Cardiac septum (tissue), 1 donor: ENCODE measurements at regions not wholly inside any gene's neighbourhood (a gene's known extent, or its start where the extent isn't known, plus 50 kb on each side); places are given as distances from the start of the nearest gene placed in this dataset.
A peak's percentile ranks its signal among the peaks of the same experiment; 100 is the strongest.
"Not testable (repeated sequence)": the region's sequence is repeated elsewhere in the genome, so short reads cannot be mapped to it uniquely, and the experiment has no call there.

Source experiments
- DNase-seq: peaks from one replicate; pipeline ENCODE4 v3.0.0-alpha.2; 2020; ENCODE audit warnings: low spot score
- intact Hi-C: fragments of 100-400 bp; cut with DNase I; formaldehyde crosslinking; loops from one replicate; pipeline ENCODE4 v1.14.0; 2022
- donor health status: DM: no; HTN: no; CAD: no.

GRCh38 chr4:131724847-131725246 lies 1424.2 kb upstream of the PCDH10 start:
- peak; percentile 84 for DNase-seq

GRCh38 chr4:131725521-131725920 lies 1423.6 kb upstream of the PCDH10 start:
- DNase-seq, intact Hi-C loops: not testable (repeated sequence)

More at GRCh38 chr4:131724847-131725246, 1424.2 kb upstream of the PCDH10 start:
- intact Hi-C loops, result not testable (repeated sequence)

- DNase-seq, intact Hi-C loops: not testable (repeated sequence)
Observed at GRCh38 chr4:131726940-131727339, 1422.2 kb upstream of the PCDH10 start.

DNA sequence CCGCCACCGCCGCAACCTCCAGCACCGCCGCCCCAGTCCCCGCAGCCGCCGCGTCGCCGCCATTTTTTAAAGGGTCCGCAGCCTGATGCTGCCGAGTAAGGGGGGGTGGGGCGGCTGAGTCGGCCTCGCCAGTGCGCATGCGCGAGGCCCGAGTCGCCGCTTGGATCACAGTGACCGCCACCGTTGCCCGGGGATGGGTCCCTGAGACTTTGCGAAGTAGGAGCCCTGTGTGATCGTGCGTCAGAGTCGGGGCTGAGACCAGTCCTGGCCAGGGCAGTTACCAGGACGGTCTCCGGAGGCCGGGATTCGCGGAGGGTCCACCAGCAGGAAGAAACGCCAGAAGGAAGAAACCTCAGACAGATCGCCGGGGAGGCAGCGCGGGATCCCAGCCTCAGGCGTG lies 1421.7 kb upstream of the PCDH10 start:
- DNase-seq, intact Hi-C loops: not testable (repeated sequence)

GRCh38 chr4:131729205-131729604 lies 1419.9 kb upstream of the PCDH10 start:
- intact Hi-C loops, result not testable (repeated sequence)

DNA sequence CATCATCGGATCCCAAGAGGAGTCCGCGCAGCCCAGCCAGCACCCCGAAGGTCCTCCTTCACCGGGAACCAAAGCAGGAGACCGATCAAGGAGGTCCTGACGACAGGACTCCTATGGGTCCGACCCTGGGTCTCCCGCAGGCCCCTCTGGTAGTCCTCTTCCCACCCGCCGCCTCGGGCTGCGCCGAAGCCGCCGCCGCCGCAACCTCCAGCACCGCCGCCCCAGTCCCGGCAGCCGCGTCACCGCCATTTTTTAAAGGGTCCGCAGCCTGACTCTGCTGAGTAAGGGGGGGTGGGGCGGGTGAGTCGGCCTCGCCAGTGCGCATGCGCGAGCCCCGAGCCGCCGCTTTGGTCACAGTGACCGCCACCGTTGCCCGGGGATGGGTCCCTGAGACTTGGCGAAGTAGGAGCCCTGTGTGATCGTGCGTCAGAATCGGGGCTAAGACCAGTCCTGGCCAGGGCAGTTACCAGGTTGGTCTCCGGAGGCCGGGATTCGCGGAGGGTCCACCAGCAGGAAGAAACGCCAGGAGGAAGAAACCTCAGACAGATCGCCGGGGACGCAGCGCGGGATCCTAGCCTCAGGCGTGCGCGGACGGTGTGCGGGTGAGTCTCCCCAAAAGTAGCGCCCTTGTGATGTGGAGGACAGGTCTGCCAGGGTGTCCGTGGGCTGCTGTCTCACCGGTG lies 1419.2 kb upstream of the PCDH10 start:
- DNase-seq, intact Hi-C loops: not testable (repeated sequence)

More at GRCh38 chr4:131729205-131729604, 1419.9 kb upstream of the PCDH10 start:
- not testable (repeated sequence) for DNase-seq

DNA sequence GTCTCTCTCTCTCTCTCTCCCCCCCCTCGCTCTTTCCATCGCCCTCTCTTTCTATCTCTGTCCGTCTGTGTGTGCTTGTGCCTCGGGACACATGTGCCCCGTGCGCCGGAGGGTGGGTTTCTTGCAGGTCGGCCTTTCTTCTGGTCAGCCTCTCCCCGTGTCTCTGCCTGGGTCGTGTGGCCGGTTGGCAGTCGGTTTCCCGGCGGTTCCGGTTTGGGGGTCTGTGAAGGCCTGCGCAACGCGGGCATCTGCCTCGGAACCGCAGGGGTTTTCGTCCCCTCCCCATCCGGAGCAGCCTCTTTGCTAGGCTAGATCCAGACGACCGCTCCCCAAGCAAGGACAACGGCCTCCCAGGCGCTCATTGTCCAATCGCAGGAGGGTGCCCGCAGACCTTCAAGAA lies 1418.5 kb upstream of the PCDH10 start:
- DNase-seq, intact Hi-C loops: not testable (repeated sequence)

GRCh38 chr4:131732034-131732630 lies 1417.0 kb upstream of the PCDH10 start:
- DNase-seq, intact Hi-C loops: not testable (repeated sequence)

GRCh38 chr4:131734321-131734720 lies 1414.8 kb upstream of the PCDH10 start:
- DNase-seq, intact Hi-C loops: not testable (repeated sequence)

- DNase-seq, intact Hi-C loops: not testable (repeated sequence)
Observed at GRCh38 chr4:131734851-131735385, 1414.2 kb upstream of the PCDH10 start.

- intact Hi-C loops, DNase-seq: not testable (repeated sequence)
Observed at GRCh38 chr4:131738991-131739390, 1410.1 kb upstream of the PCDH10 start.

DNA sequence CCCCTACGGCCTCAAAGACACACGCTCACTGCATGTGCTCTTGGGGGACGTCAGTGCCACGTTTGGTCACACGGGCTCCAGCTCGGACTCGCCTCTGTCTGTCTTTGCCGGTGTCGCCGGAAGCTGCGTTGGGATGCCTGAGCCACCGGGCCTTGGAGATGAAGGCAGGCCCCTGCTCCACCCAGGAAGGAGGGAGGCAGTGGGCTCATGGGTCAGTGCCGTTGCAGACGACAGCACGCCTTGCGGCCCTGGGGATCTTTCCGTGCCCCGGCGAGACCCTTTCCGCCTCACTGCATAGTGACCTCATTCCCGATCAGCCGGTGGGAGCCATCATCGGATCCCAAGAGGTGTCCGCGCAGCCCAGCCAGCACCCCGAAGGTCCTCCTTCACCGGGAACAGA lies 1407.3 kb upstream of the PCDH10 start:
- intact Hi-C loops, DNase-seq: not testable (repeated sequence)

DNA sequence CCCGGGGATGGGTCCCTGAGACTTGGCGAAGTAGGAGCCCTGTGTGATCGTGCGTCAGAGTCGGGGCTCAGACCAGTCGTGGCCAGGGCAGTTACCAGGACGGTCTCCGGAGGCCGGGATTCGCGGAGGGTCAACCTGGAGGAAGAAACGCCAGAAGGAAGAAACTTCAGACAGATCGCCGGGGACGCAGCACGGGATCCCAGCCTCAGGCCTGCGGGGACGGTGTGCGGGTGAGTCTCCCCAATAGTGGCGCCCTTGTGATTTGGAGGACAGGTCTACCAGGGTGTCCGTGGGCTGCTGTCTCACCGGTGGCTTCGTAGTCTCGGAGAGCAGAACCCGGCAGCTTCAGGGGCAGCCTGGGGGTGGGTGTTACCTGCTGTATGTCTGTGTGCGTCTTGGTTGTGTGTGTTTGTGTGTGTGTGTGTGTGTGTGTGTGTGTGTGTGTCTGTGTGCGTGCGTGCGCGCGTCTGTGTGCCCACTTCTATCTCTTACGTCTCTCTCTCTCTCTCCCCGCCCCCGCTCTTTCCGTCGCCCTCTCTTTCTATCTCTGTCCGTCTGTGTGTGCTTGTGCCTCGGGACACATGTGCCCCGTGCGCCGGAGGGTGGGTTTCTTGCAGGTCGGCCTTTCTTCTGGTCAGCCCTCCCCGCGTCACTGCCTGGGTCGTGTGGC lies 1406.4 kb upstream of the PCDH10 start:
- DNase-seq, intact Hi-C loops: not testable (repeated sequence)

DNA sequence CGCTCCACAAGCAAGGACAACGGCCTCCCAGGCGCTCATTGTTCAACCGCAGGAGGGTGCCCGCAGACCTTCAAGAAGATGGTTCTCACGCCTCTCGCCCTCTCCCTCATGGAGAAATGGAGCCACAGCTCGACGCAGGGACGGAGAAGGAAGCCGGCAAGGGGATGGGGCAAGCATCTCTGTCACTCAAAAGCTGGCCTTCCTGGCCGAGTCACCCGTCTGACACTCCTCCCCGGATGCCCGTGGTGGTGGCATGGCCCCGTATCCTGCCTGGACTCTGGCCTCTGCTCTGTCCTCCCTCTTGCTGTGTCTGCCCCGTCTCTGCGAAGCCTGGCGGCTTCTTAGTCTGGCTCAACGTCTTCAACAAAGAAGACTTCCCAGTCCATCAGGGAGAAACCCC lies 1405.7 kb upstream of the PCDH10 start:
- DNase-seq, intact Hi-C loops: not testable (repeated sequence)

DNA sequence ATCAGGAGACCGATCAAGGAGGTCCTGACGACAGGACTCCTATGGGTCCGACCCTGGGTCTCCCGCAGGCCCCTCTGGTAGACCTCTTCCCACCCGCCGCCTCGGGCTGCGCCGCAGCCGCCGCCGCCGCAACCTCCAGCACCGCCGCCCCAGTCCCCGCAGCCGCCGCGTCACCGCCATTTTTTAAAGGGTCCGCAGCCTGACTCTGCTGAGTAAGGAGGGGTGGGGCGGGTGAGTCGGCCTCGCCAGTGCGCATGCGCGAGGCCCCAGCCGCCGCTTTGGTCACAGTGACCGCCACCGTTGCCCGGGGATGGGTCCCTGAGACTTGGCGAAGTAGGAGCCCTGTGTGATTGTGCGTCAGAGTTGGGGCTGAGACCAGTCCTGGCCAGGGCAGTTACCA lies 1401.9 kb upstream of the PCDH10 start:
- DNase-seq, intact Hi-C loops: not testable (repeated sequence)

DNA sequence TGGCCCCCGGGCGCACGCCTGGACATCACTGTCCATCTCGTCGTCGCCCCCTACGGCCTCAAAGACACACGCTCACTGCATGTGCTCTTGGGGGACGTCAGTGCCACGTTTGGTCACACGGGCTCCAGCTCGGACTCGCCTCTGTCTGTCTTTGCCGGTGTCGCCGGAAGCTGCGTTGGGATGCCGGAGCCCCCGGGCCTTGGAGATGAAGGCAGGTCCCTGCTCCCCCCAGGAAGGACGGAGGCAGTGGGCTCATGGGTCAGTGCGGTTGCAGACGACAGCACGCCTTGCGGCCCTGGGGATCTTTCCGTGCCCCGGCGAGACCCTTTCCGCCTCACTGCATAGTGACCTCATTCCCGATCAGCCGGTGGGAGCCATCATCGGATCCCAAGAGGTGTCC lies 1399.9 kb upstream of the PCDH10 start:
- intact Hi-C loops, DNase-seq: not testable (repeated sequence)

DNA sequence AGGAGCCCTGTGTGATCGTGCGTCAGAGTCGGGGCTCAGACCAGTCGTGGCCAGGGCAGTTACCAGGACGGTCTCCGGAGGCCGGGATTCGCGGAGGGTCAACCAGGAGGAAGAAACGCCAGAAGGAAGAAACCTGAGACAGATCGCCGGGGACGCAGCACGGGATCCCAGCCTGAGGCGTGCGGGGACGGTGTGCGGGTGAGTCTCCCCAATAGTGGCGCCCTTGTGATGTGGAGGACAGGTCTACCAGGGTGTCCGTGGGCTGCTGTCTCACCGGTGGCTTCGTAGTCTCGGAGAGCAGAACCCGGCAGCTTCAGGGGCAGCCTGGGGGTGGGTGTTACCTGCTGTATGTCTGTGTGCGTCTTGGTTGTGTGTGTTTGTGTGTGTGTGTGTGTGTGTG lies 1399.1 kb upstream of the PCDH10 start:
- intact Hi-C loops, result not testable (repeated sequence)
- peak; percentile 76 for DNase-seq

- intact Hi-C loops, result not testable (repeated sequence)
- DNase-seq, result peak; percentile 79
Observed at GRCh38 chr4:131750469-131750868, 1398.6 kb upstream of the PCDH10 start.

DNA sequence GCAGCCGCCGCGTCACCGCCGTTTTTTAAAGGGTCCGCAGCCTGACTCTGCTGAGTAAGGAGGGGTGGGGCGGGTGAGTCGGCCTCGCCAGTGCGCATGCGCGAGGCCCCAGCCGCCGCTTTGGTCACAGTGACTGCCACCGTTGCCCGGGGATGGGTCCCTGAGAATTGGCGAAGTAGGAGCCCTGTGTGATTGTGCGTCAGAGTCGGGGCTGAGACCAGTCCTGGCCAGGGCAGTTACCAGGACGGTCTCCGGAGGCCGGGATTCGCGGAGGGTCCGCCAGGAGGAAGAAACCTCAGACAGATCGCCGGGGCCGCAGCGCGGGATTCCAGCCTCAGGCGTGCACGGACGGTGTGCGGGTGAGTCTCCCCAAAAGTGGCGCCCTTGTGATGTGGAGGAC lies 1386.9 kb upstream of the PCDH10 start:
- intact Hi-C loops, DNase-seq: not testable (repeated sequence)

DNA sequence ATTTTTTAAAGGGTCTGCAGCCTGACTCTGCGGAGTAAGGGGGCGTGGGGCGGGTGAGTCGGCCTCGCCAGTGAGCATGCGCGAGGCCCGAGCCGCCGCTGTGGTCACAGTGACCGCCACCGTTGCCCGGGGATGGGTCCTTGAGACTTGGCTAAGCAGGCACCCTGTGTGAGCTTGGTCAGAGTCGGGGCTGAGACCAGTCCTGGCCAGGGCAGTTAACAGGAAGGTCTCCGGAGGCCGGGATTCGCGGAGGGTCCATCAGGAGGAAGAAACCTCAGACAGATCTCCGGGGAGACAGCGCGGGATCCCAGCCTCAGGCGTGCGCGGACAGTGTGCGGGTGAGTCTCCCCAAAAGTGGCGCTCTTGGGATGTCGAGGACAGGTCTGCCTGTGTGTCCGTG lies 1384.4 kb upstream of the PCDH10 start:
- intact Hi-C loops, result no loop called here
- peak; percentile 74 for DNase-seq
